IMR-90 (cell line): ENCODE measurements at regions not wholly inside any gene's neighbourhood (a gene's known extent, or its start where the extent isn't known, plus 50 kb on each side); places are given as distances from the start of the nearest gene placed in this dataset.

Experiments used
- ATAC-seq: fragments of 200-7000 bp; cut with Tn5 transposase; 2 replicates; pipeline ENCODE4 v1.9.1; 2020; ENCODE audit warnings: low read depth, mild to moderate bottlenecking, moderate library complexity
- BruUV-seq: library from RNA; stranded (reverse); fragments of 400-500 nt; replicated peaks from 2 replicates; lab custom pipeline; 2021; lab: Mats Ljungman, UMichigan
- CTCF ChIA-PET: fragments of 300-600 bp; formaldehyde crosslinking; extraction: SDS; loops from one replicate; lab custom pipeline; 2021; ENCODE audit warnings: antibody characterized with exemption; lab: Yijun Ruan, JAX
- POLR2A ChIA-PET: fragments of 300-600 bp; sonication (Branson Sonifier 250); formaldehyde crosslinking; loops from one replicate; lab custom pipeline; 2022; ENCODE audit warnings: antibody characterized with exemption; ENCODE audit not compliant: unreplicated experiment; lab: Charles Lee
- DNase-seq: peaks from one replicate; pipeline ENCODE4 v3.0.0; 2013
- H2AFZ ChIP-seq: replicated peaks from 2 replicates; pipeline ENCODE3; 2013; ENCODE audit warnings: low read length, mild to moderate bottlenecking; ENCODE audit not compliant: poor library complexity
- H2AK5ac ChIP-seq: 2 replicates; pipeline ENCODE4 v1.6.1; 2013; ENCODE audit warnings: low read depth, low read length, inconsistent platforms
- H2AK9ac ChIP-seq: replicated peaks from 2 replicates; pipeline ENCODE3; 2013; ENCODE audit warnings: mild to moderate bottlenecking, low read depth, low read length, moderate library complexity; ENCODE audit not compliant: poor library complexity
- H2BK120ac ChIP-seq: 2 replicates; pipeline ENCODE4 v1.6.1; 2013; ENCODE audit warnings: low read depth, low read length, inconsistent platforms
- H2BK15ac ChIP-seq: 3 replicates; pipeline ENCODE4 v1.6.1; 2013; ENCODE audit warnings: low read depth, low read length, inconsistent platforms
- H2BK20ac ChIP-seq: 2 replicates; pipeline ENCODE4 v1.6.1; 2013; ENCODE audit warnings: low read depth, mild to moderate bottlenecking, inconsistent platforms, low read length, moderate library complexity
- H2BK5ac ChIP-seq: 2 replicates; pipeline ENCODE4 v1.6.1; 2013; ENCODE audit warnings: mild to moderate bottlenecking, low read depth, low read length, inconsistent platforms; ENCODE audit not compliant: poor library complexity, severe bottlenecking
- H3K14ac ChIP-seq: replicated peaks from 2 replicates; pipeline ENCODE4 v1.6.1; 2013; ENCODE audit warnings: low read depth, low read length, inconsistent platforms
- H3K18ac ChIP-seq: 2 replicates; pipeline ENCODE4 v1.6.1; 2013; ENCODE audit warnings: low read depth, low read length, control low read depth
- H3K23ac ChIP-seq: 2 replicates; pipeline ENCODE4 v1.6.1; 2013; ENCODE audit warnings: low read depth, low read length, inconsistent platforms
- H3K27ac ChIP-seq: 2 replicates; pipeline ENCODE4 v1.5.1; 2013; ENCODE audit warnings: mild to moderate bottlenecking, control low read depth, low read length; ENCODE audit not compliant: insufficient read depth
- H3K27me3 ChIP-seq: 2 replicates; pipeline ENCODE4 v1.6.1; 2013; ENCODE audit warnings: low read length; ENCODE audit not compliant: control insufficient read depth, insufficient read depth
- H3K36me3 ChIP-seq: 2 replicates; pipeline ENCODE4 v1.6.1; 2013; ENCODE audit warnings: low read length, mixed read lengths; ENCODE audit not compliant: control insufficient read depth, insufficient read depth
- H3K4ac ChIP-seq: 2 replicates; pipeline ENCODE4 v1.6.1; 2013; ENCODE audit warnings: low read depth, low read length, inconsistent platforms
- H3K4me1 ChIP-seq: 2 replicates; pipeline ENCODE4 v1.6.1; 2013; ENCODE audit warnings: low read length, mixed read lengths; ENCODE audit not compliant: control insufficient read depth, insufficient read depth
- H3K4me2 ChIP-seq: 2 replicates; pipeline ENCODE4 v1.6.1; 2013; ENCODE audit warnings: low read depth, mild to moderate bottlenecking, control low read depth, low read length, moderate library complexity
- H3K4me3 ChIP-seq: 2 replicates; pipeline ENCODE4 v1.5.1; 2013; ENCODE audit warnings: low read depth, mild to moderate bottlenecking, control low read depth, low read length, moderate library complexity; ENCODE audit not compliant: insufficient read depth
- H3K56ac ChIP-seq: 2 replicates; pipeline ENCODE4 v1.6.1; 2013; ENCODE audit warnings: low read length, inconsistent platforms; ENCODE audit not compliant: insufficient read depth; ENCODE audit errors: extremely low read depth
- H3K79me1 ChIP-seq, 2 experiments: 2 replicates each; pipeline ENCODE4 v1.6.1; 2013; ENCODE audit warnings: low read length in 2 of 2, inconsistent platforms in 1 of 2, low read depth in 1 of 2
- H3K9ac ChIP-seq: 2 replicates; pipeline ENCODE4 v1.6.1; 2013; ENCODE audit warnings: low read depth, low read length, control low read depth
- H3K9me1 ChIP-seq: 2 replicates; pipeline ENCODE4 v1.6.1; 2013; ENCODE audit warnings: low read length, inconsistent platforms; ENCODE audit not compliant: insufficient read depth
- H3K9me3 ChIP-seq: 2 replicates; pipeline ENCODE4 v1.6.1; 2013; ENCODE audit warnings: low read length; ENCODE audit not compliant: control insufficient read depth, insufficient read depth
- H4K20me1 ChIP-seq: 2 replicates; pipeline ENCODE4 v1.6.1; 2013; ENCODE audit warnings: low read length, inconsistent platforms; ENCODE audit not compliant: insufficient read depth
- H4K5ac ChIP-seq: 2 replicates; pipeline ENCODE4 v1.6.1; 2013; ENCODE audit warnings: mild to moderate bottlenecking, low read depth, low read length, control low read depth
- H4K8ac ChIP-seq, 2 experiments: 2 replicates each; pipeline ENCODE4 v1.6.1; 2013; ENCODE audit warnings: low read depth in 2 of 2, low read length in 2 of 2, control low read depth in 1 of 2, inconsistent platforms in 1 of 2
- H4K91ac ChIP-seq: 2 replicates; pipeline ENCODE4 v1.6.1; 2013; ENCODE audit warnings: low read depth, low read length, inconsistent platforms; ENCODE audit not compliant: insufficient read depth
- BHLHE40 ChIP-seq: fragments of 150-350 bp; IDR thresholded peaks from 2 replicates; pipeline ENCODE4 v1.6.1; 2016; ENCODE audit warnings: mild to moderate bottlenecking, low read depth, low read length
- CEBPB ChIP-seq: IDR thresholded peaks from 2 replicates; pipeline ENCODE4 v1.6.1; 2012; ENCODE audit warnings: low read depth, low read length, improper control_type of control experiment
- CHD1 ChIP-seq: IDR thresholded peaks from 2 replicates; pipeline ENCODE4 v1.6.1; 2012; ENCODE audit warnings: low read depth, low read length, improper control_type of control experiment
- CTCF ChIP-seq: conservative IDR thresholded peaks from 2 replicates; pipeline ENCODE4 v1.5.1; 2012; ENCODE audit warnings: mild to moderate bottlenecking, low read depth, low read length, improper control_type of control experiment
- FOS ChIP-seq: fragments of 150-350 bp; IDR thresholded peaks from 2 replicates; pipeline ENCODE4 v1.6.1; 2016; ENCODE audit warnings: low read depth, low read length
- MAFK ChIP-seq: IDR thresholded peaks from 2 replicates; pipeline ENCODE4 v1.6.1; 2012; ENCODE audit warnings: low read depth, low read length, improper control_type of control experiment
- MAZ ChIP-seq: IDR thresholded peaks from 2 replicates; pipeline ENCODE4 v1.6.1; 2012; ENCODE audit warnings: low read depth, mild to moderate bottlenecking, low read length, improper control_type of control experiment, moderate library complexity, borderline replicate concordance
- MXI1 ChIP-seq: IDR thresholded peaks from 2 replicates; pipeline ENCODE4 v1.6.1; 2012; ENCODE audit warnings: low read depth, mild to moderate bottlenecking, low read length, moderate library complexity, borderline replicate concordance
- NFE2L2 ChIP-seq: fragments of 150-350 bp; IDR thresholded peaks from 2 replicates; pipeline ENCODE4 v1.6.1; 2016; ENCODE audit warnings: low read depth, mild to moderate bottlenecking, low read length
- POLR2A ChIP-seq: IDR thresholded peaks from 2 replicates; pipeline ENCODE4 v1.6.1; 2012; ENCODE audit warnings: mild to moderate bottlenecking, low read depth, low read length
- RAD21 ChIP-seq: IDR thresholded peaks from 2 replicates; pipeline ENCODE4 v1.6.1; 2012; ENCODE audit warnings: low read length, improper control_type of control experiment
- RCOR1 ChIP-seq: IDR thresholded peaks from 2 replicates; pipeline ENCODE4 v1.6.1; 2012; ENCODE audit warnings: mild to moderate bottlenecking, low read length, improper control_type of control experiment; ENCODE audit not compliant: insufficient replicate concordance
- RFX5 ChIP-seq: IDR thresholded peaks from 2 replicates; pipeline ENCODE4 v1.8.0; 2012; ENCODE audit warnings: low read depth, mild to moderate bottlenecking, low read length, moderate library complexity
- SMC3 ChIP-seq: fragments of 150-350 bp; IDR thresholded peaks from 2 replicates; pipeline ENCODE4 v1.6.1; 2016; ENCODE audit warnings: low read depth, mild to moderate bottlenecking, antibody characterized with exemption, low read length, moderate library complexity
- WGBS, 2 experiments: methylation state at CpG; one replicate each; pipeline versions ENCODE4 v1.1.5 to v1.1.7; 2013; ENCODE audit warnings: missing lambda C conversion rate in 2 of 2; ENCODE audit not compliant: insufficient read length in 1 of 2; ENCODE audit errors: extremely low coverage in 2 of 2; 5-methylcytosine and 5-hydroxymethylcytosine counted together
- dilution Hi-C: fragments of 300-500 bp; cut with HindIII; formaldehyde crosslinking; loops from one replicate; pipeline ENCODE4 v1.14.3; 2018; ENCODE audit warnings: low sequenced_read_pairs; ENCODE audit not compliant: unreplicated experiment
- in situ Hi-C: fragments of 300-500 bp; cut with MboI; formaldehyde crosslinking; loops from 3 replicates; pipeline ENCODE4 v1.14.3; 2019; ENCODE audit warnings: low sequenced_read_pairs, inconsistent platforms, mixed read lengths
- intact Hi-C: fragments of 100-400 bp; cut with micrococcal nuclease; formaldehyde crosslinking; loops from 2 replicates; pipeline ENCODE4 v1.10.0; 2022
- TF ChIP-seq, protein P1 (sequence below): fragments of 150-350 bp; IDR thresholded peaks from 2 replicates; pipeline ENCODE4 v1.6.1; 2017; ENCODE audit warnings: mild to moderate bottlenecking, antibody characterized with exemption, low read length, low read depth
- TF ChIP-seq, protein P2 (sequence below): fragments of 150-350 bp; IDR thresholded peaks from 2 replicates; pipeline ENCODE4 v1.6.1; 2016; ENCODE audit warnings: low read depth, mild to moderate bottlenecking, low read length, moderate library complexity, borderline replicate concordance

- DNase-seq, result no peak
These were observed 1932.2 kb upstream of the RAG2 start for GRCh38 chr11:38530226-38530625.

More at GRCh38 chr11:38530226-38530625, 1932.2 kb upstream of the RAG2 start:
- Histone ChIP-seq H2AK5ac (no peak overlapping the region), H3K18ac (no peak overlapping the region), H3K4me2 (no peak overlapping the region), H2BK120ac (no peak overlapping the region), H2AFZ (no peak overlapping the region), H3K4me3 (no peak overlapping the region), H2BK5ac (no peak overlapping the region), H3K79me1 (no peaks in the 10 kb centered on the region), H4K8ac (no peak overlapping the region), H4K91ac (no peak overlapping the region), H3K27me3 (no peaks in the 10 kb centered on the region), H2AK9ac (no peak overlapping the region), H3K23ac (no peak overlapping the region), H3K4ac (no peak overlapping the region), H2BK20ac (no peak overlapping the region), H4K5ac (no peak overlapping the region), H3K4me1 (no peaks in the 10 kb centered on the region), H3K9ac (no peak overlapping the region), H3K9me1 (no peaks in the 10 kb centered on the region), H3K14ac (no peak overlapping the region), H3K27ac (no peak overlapping the region), H3K9me3 (no peaks in the 10 kb centered on the region), H3K56ac (no peak overlapping the region), H3K36me3 (no peaks in the 10 kb centered on the region), H2BK15ac (no peak overlapping the region), H4K20me1 (no peaks in the 10 kb centered on the region)
- intact Hi-C loops, result no loop called here
- no CpG with 5 or more reads among the region's 2 CpGs for WGBS, 2 experiments
- in situ Hi-C loops, result no loop called here
- dilution Hi-C loops, result no loop called here
- CTCF ChIA-PET, result no interaction called here
- no peak for TF ChIP-seq POLR2A
- TF ChIP-seq FOS, result no peak
- TF ChIP-seq CHD1, result no peak
- TF ChIP-seq CTCF, result no peak
- TF ChIP-seq, protein P1, sequence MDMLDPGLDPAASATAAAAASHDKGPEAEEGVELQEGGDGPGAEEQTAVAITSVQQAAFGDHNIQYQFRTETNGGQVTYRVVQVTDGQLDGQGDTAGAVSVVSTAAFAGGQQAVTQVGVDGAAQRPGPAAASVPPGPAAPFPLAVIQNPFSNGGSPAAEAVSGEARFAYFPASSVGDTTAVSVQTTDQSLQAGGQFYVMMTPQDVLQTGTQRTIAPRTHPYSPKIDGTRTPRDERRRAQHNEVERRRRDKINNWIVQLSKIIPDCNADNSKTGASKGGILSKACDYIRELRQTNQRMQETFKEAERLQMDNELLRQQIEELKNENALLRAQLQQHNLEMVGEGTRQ, result no peak
- no peak for TF ChIP-seq NFE2L2
- TF ChIP-seq MAFK, result no peak
- TF ChIP-seq, protein P2, sequence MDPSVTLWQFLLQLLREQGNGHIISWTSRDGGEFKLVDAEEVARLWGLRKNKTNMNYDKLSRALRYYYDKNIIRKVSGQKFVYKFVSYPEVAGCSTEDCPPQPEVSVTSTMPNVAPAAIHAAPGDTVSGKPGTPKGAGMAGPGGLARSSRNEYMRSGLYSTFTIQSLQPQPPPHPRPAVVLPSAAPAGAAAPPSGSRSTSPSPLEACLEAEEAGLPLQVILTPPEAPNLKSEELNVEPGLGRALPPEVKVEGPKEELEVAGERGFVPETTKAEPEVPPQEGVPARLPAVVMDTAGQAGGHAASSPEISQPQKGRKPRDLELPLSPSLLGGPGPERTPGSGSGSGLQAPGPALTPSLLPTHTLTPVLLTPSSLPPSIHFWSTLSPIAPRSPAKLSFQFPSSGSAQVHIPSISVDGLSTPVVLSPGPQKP, result no peak
- TF ChIP-seq BHLHE40, result no peak
- TF ChIP-seq RAD21, result no peak
- TF ChIP-seq RCOR1, result no peak
- TF ChIP-seq SMC3, result no peak
- no peak for TF ChIP-seq RFX5
- no peak for TF ChIP-seq MXI1
- TF ChIP-seq MAZ, result no peak
- TF ChIP-seq CEBPB, result no peak
- POLR2A ChIA-PET, result no interaction called here
- ATAC-seq, result no peak
- BruUV-seq, result no TSS peak
